OCI-LY7 (cell line): ENCODE measurements at regions not wholly inside any gene's neighbourhood (a gene's known extent, or its start where the extent isn't known, plus 50 kb on each side); places are given as distances from the start of the nearest gene placed in this dataset.

Experiments
- BruUV-seq: library from RNA; stranded (reverse); fragments of 400-500 nt; replicated peaks from 2 replicates; lab custom pipeline; 2021; lab: Mats Ljungman, UMichigan
- CTCF ChIA-PET: fragments of 300-600 bp; sonication (Branson Sonifier 250); formaldehyde crosslinking; loops from one replicate; lab custom pipeline; 2022; ENCODE audit warnings: antibody characterized with exemption; ENCODE audit not compliant: unreplicated experiment; lab: Charles Lee
- POLR2A ChIA-PET: fragments of 300-600 bp; sonication (Branson Sonifier 250); formaldehyde crosslinking; loops from one replicate; lab custom pipeline; 2022; ENCODE audit warnings: antibody characterized with exemption; lab: Charles Lee
- DNase-seq: peaks from one replicate; pipeline ENCODE4 v3.0.0-alpha.2; 2015; ENCODE audit warnings: low spot score
- H2AFZ ChIP-seq: fragments of 200-600 bp; sonication (generic), shearing (Covaris generic); 2 replicates; pipeline ENCODE4 v1.6.1; 2014; ENCODE audit warnings: mild to moderate bottlenecking, antibody characterized with exemption, low read length, moderate library complexity
- H3K27ac ChIP-seq: fragments of 200-600 bp; sonication (generic); 2 replicates; pipeline ENCODE4 v1.5.1; 2014; ENCODE audit warnings: mixed run types, low read depth, mild to moderate bottlenecking, moderate library complexity, low read length, inconsistent platforms; ENCODE audit not compliant: poor library complexity, severe bottlenecking
- H3K36me3 ChIP-seq: fragments of 200-600 bp; sonication (generic); 2 replicates; pipeline ENCODE4 v1.6.1; 2014; ENCODE audit warnings: mild to moderate bottlenecking, antibody characterized with exemption, low read length, moderate library complexity, mixed read lengths; ENCODE audit not compliant: insufficient read depth
- H3K4me1 ChIP-seq: fragments of 200-600 bp; sonication (generic); 2 replicates; pipeline ENCODE4 v1.5.1; 2014; ENCODE audit warnings: mild to moderate bottlenecking, low read length; ENCODE audit not compliant: insufficient read depth, poor library complexity, severe bottlenecking
- H3K4me2 ChIP-seq: fragments of 200-600 bp; sonication (generic); 2 replicates; pipeline ENCODE4 v1.6.1; 2014; ENCODE audit warnings: mild to moderate bottlenecking, low read length
- H3K4me3 ChIP-seq: fragments of 200-600 bp; sonication (generic); 2 replicates; pipeline ENCODE4 v1.5.1; 2014; ENCODE audit warnings: mild to moderate bottlenecking, low read depth, low read length; ENCODE audit not compliant: poor library complexity, severe bottlenecking
- H3K79me2 ChIP-seq: fragments of 200-600 bp; sonication (generic); 2 replicates; pipeline ENCODE4 v1.6.1; 2016; ENCODE audit warnings: low read depth, mild to moderate bottlenecking, low read length, moderate library complexity, mixed read lengths; ENCODE audit not compliant: insufficient read depth
- H3K9me2 ChIP-seq: fragments of 200-600 bp; sonication (generic); 2 replicates; pipeline ENCODE4 v1.6.1; 2016; ENCODE audit warnings: mild to moderate bottlenecking, low read length, mixed read lengths; ENCODE audit not compliant: insufficient read depth
- H3K9me3 ChIP-seq: fragments of 200-600 bp; sonication (generic); 2 replicates; pipeline ENCODE4 v1.6.1; 2014; ENCODE audit warnings: mild to moderate bottlenecking, mixed run types, low read length, mixed read lengths
- H4K20me1 ChIP-seq: fragments of 200-600 bp; sonication (generic); 2 replicates; pipeline ENCODE4 v1.6.1; 2014; ENCODE audit warnings: mild to moderate bottlenecking, antibody characterized with exemption, low read length, moderate library complexity, mixed read lengths; ENCODE audit not compliant: insufficient read depth
- EZH2phosphoT487 ChIP-seq: fragments of 200-600 bp; sonication (generic); IDR thresholded peaks from 2 replicates; pipeline ENCODE4 v1.6.1; 2018; ENCODE audit warnings: low read depth, borderline replicate concordance, mild to moderate bottlenecking, mixed run types, antibody characterized with exemption, low read length, moderate library complexity, mixed read lengths
- intact Hi-C: fragments of 100-400 bp; cut with micrococcal nuclease; formaldehyde crosslinking; loops from one replicate; pipeline ENCODE4 v1.10.0; 2022; ENCODE audit not compliant: unreplicated experiment
- TF ChIP-seq, protein P1 (sequence below): fragments of 200-600 bp; sonication (generic); conservative IDR thresholded peaks from 2 replicates; pipeline ENCODE4 v1.5.1; 2014; ENCODE audit warnings: mild to moderate bottlenecking, antibody characterized with exemption, low read length, moderate library complexity, mixed read lengths

DNA sequence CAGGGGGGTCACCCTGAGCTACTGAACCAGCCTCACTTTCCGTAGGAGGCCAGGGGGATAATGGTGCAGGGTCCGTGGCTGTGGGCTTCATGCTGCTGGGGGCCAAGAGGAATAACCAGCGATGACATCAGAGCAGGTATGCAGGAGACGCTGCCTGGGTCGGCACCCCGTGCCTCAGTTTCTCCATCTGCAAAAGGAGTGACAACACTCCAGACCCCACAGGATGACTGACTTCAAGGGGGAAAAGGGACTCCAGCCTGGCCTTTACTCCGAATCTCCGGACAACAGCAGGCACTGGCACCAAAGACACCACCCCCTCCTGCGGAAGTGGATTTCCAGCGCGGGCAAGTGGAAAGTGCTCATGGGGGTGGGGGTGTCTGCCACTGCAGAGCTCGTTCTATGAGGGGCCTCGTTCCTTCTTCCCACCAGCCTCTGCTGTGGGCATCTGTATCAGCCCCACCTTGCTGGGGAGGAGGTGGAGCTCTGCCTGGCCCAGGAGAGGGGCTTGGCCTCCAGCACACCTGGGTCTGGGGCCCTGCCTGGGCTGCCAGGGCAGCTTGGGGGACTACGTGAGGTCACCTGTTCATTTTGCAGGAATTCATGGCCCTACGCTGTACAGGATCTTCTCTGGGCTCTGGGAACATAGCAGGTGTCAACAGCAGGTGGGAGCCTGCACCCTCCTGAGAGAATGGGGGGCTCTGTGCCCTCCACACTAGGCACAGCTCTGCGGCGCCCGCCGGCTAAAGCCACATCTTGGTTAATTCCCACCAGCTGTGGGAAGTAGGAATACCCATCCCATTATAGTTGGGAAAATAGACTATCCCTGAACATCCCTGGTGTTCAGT, 216.6 kb upstream of the C14orf180 start:
- Histone ChIP-seq H3K79me2 (no peaks in the 10 kb centered on the region), H3K9me2 (no peaks in the 10 kb centered on the region), H2AFZ (no peak overlapping the region), H3K4me2 (no peak overlapping the region), H3K4me3 (no peak overlapping the region), H3K27ac (no peak overlapping the region), H4K20me1 (no peaks in the 10 kb centered on the region), H3K36me3 (no peaks in the 10 kb centered on the region), H3K4me1 (no peaks in the 10 kb centered on the region), H3K9me3 (no peaks in the 10 kb centered on the region)
- ChIA-PET POLR2A (no interaction called here), CTCF (no interaction called here)
- no peak for DNase-seq
- BruUV-seq = no TSS peak
- intact Hi-C loops = no loop called here
- no peak for TF ChIP-seq EZH2phosphoT487
- TF ChIP-seq, protein P1, sequence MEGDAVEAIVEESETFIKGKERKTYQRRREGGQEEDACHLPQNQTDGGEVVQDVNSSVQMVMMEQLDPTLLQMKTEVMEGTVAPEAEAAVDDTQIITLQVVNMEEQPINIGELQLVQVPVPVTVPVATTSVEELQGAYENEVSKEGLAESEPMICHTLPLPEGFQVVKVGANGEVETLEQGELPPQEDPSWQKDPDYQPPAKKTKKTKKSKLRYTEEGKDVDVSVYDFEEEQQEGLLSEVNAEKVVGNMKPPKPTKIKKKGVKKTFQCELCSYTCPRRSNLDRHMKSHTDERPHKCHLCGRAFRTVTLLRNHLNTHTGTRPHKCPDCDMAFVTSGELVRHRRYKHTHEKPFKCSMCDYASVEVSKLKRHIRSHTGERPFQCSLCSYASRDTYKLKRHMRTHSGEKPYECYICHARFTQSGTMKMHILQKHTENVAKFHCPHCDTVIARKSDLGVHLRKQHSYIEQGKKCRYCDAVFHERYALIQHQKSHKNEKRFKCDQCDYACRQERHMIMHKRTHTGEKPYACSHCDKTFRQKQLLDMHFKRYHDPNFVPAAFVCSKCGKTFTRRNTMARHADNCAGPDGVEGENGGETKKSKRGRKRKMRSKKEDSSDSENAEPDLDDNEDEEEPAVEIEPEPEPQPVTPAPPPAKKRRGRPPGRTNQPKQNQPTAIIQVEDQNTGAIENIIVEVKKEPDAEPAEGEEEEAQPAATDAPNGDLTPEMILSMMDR = no peak

DNA sequence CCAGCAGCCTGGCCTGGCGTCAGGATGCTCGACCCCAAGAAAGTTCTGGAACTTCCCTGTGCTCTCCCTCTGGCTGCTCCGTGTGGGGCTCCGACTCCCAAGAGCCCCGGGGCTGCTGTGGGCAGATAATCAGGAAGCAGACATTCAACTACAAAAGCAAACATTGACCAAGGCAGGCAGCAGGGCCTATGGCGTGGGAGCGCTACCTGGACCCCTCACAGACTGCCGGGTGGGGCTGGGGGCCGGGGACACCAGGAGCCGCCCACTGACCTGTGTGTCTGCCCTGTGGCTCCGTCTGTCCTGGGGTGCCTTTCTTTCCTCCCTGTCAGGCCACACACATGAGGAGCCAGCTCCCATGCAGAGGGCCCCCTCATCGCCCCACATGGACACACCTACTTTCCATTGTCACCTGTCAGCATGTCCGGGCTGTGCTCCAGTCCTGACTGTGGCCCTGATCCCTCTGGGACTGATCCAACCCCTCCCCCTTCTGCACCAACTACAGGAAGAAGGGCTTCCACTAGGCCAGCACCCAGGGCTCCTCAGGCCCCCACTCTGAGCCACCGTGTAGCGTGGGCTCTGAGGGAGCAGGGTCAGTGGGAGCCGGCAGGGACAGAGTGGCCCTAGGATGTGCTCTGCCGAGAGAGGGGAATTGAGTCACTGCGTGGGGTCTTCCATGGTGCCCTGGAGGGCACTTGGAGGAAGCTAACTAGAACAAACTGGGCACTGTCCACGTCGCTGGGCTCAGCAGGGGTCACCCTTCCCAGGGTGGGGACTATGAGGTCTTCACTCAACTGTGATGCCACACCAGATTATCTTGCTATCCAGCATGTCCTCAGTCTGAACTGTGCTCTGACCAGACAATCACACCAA, 215.4 kb upstream of the C14orf180 start:
- no peaks in the 10 kb centered on the region for H3K9me3 ChIP-seq
- DNase-seq = no peak
- H3K4me3 ChIP-seq = no peak overlapping the region
- H3K36me3 ChIP-seq = no peaks in the 10 kb centered on the region
- no peak overlapping the region for H2AFZ ChIP-seq
- no peaks in the 10 kb centered on the region for H4K20me1 ChIP-seq
- H3K79me2 ChIP-seq = no peaks in the 10 kb centered on the region
- POLR2A ChIA-PET = no interaction called here
- H3K9me2 ChIP-seq = no peaks in the 10 kb centered on the region
- H3K4me2 ChIP-seq = no peak overlapping the region
- no TSS peak for BruUV-seq
- intact Hi-C loops = no loop called here
- no peak overlapping the region for H3K27ac ChIP-seq
- CTCF ChIA-PET = no interaction called here
- TF ChIP-seq, protein P1 = no peak
- TF ChIP-seq EZH2phosphoT487 = no peak
- no peaks in the 10 kb centered on the region for H3K4me1 ChIP-seq
